Mesenchymal stem cell (in vitro differentiated cells and primary cell): ENCODE measurements at regions not wholly inside any gene's neighbourhood (a gene's known extent, or its start where the extent isn't known, plus 50 kb on each side); places are given as distances from the start of the nearest gene placed in this dataset.

Experiments used
- DNase-seq: peaks from one replicate; pipeline ENCODE4 v3.0.0-alpha.2; 2013
- H2AFZ ChIP-seq: one replicate; pipeline ENCODE4 v1.6.1; 2013; ENCODE audit warnings: low read depth, mild to moderate bottlenecking, control low read depth, inconsistent platforms, low read length, moderate library complexity
- H2AK5ac ChIP-seq: 2 replicates; pipeline ENCODE4 v1.6.1; 2013; ENCODE audit warnings: low read length, moderate library complexity, mild to moderate bottlenecking, inconsistent platforms; ENCODE audit not compliant: severe bottlenecking
- H2BK120ac ChIP-seq: one replicate; pipeline ENCODE4 v1.6.1; 2013; ENCODE audit warnings: low read depth, mild to moderate bottlenecking, inconsistent platforms, low read length, moderate library complexity
- H2BK12ac ChIP-seq, 2 experiments: one replicate each; pipeline ENCODE4 v1.6.1; 2013; ENCODE audit warnings: inconsistent platforms in 2 of 2, low read length in 2 of 2, mild to moderate bottlenecking in 2 of 2, moderate library complexity in 2 of 2, control low read depth in 1 of 2
- H2BK15ac ChIP-seq: one replicate; pipeline ENCODE4 v1.6.1; 2013; ENCODE audit warnings: mild to moderate bottlenecking, low read depth, inconsistent platforms; ENCODE audit not compliant: poor library complexity, severe bottlenecking
- H2BK5ac ChIP-seq: 2 replicates; pipeline ENCODE4 v1.6.1; 2013; ENCODE audit warnings: low read depth, mild to moderate bottlenecking, low read length, control low read depth, inconsistent platforms; ENCODE audit not compliant: poor library complexity, severe bottlenecking
- H3K14ac ChIP-seq, 2 experiments: one replicate each; pipeline ENCODE4 v1.6.1; 2013; ENCODE audit warnings: inconsistent platforms in 2 of 2, low read length in 2 of 2, control low read depth in 1 of 2, mild to moderate bottlenecking in 1 of 2, moderate library complexity in 1 of 2
- H3K18ac ChIP-seq, 2 experiments: one replicate each; pipeline ENCODE4 v1.6.1; 2013; ENCODE audit warnings: inconsistent platforms in 2 of 2, low read length in 2 of 2, control low read depth in 1 of 2, low read depth in 1 of 2, mild to moderate bottlenecking in 1 of 2
- H3K23ac ChIP-seq, 2 experiments: one replicate each; pipeline ENCODE4 v1.6.1; 2013; ENCODE audit warnings: inconsistent platforms in 2 of 2, low read length in 2 of 2, mild to moderate bottlenecking in 2 of 2, moderate library complexity in 2 of 2, control low read depth in 1 of 2
- H3K27ac ChIP-seq: 2 replicates; pipeline ENCODE4 v1.5.1; 2013; ENCODE audit warnings: mild to moderate bottlenecking, moderate library complexity, low read length, control low read depth, inconsistent platforms; ENCODE audit not compliant: poor library complexity, severe bottlenecking
- H3K27me3 ChIP-seq, 2 experiments: 2 replicates each; pipeline versions ENCODE4 v1.6.1 to v1.7.0; 2013; ENCODE audit warnings: low read length in 2 of 2, mild to moderate bottlenecking in 2 of 2, moderate library complexity in 2 of 2, control low read depth in 1 of 2, inconsistent platforms in 1 of 2; ENCODE audit not compliant: control insufficient read depth in 1 of 2, insufficient read depth in 1 of 2
- H3K36me3 ChIP-seq, 2 experiments: 2 replicates each; pipeline versions ENCODE4 v1.6.1 to v1.7.0; 2013; ENCODE audit warnings: low read length in 2 of 2, control low read depth in 1 of 2, inconsistent platforms in 1 of 2, low read depth in 1 of 2, mild to moderate bottlenecking in 1 of 2; ENCODE audit not compliant: insufficient read depth in 2 of 2, control insufficient read depth in 1 of 2
- H3K4ac ChIP-seq, 2 experiments: one replicate each; pipeline ENCODE4 v1.6.1; 2013; ENCODE audit warnings: inconsistent platforms in 2 of 2, low read length in 2 of 2, mild to moderate bottlenecking in 2 of 2, moderate library complexity in 2 of 2, control low read depth in 1 of 2, low read depth in 1 of 2
- H3K4me1 ChIP-seq: 2 replicates; pipeline ENCODE4 v1.6.1; 2013; ENCODE audit warnings: low read depth, low read length, control low read depth; ENCODE audit not compliant: control insufficient read depth, insufficient read depth
- H3K4me2 ChIP-seq: 2 replicates; pipeline ENCODE4 v1.6.1; 2013; ENCODE audit warnings: low read length, mild to moderate bottlenecking, inconsistent platforms; ENCODE audit not compliant: poor library complexity, severe bottlenecking
- H3K4me3 ChIP-seq, 2 experiments: 2 replicates each; pipeline versions ENCODE4 v1.5.1 to v1.7.0; 2013; ENCODE audit warnings: low read length in 2 of 2, mild to moderate bottlenecking in 2 of 2, control low read depth in 1 of 2, low read depth in 1 of 2; ENCODE audit not compliant: insufficient read depth in 1 of 2
- H3K79me1 ChIP-seq: replicated peaks from 2 replicates; pipeline ENCODE4 v1.6.1; 2013; ENCODE audit warnings: mild to moderate bottlenecking, control low read depth, low read length, inconsistent platforms; ENCODE audit not compliant: poor library complexity, severe bottlenecking
- H3K9ac ChIP-seq: 2 replicates; pipeline ENCODE4 v1.7.0; 2013; ENCODE audit warnings: mild to moderate bottlenecking, low read length, moderate library complexity
- H3K9me3 ChIP-seq: 2 replicates; pipeline ENCODE4 v1.7.0; 2013; ENCODE audit warnings: mild to moderate bottlenecking, low read length; ENCODE audit not compliant: control insufficient read depth
- H4K8ac ChIP-seq: one replicate; pipeline ENCODE4 v1.6.1; 2013; ENCODE audit warnings: inconsistent platforms, mild to moderate bottlenecking, low read length, moderate library complexity
- H4K91ac ChIP-seq: one replicate; pipeline ENCODE4 v1.6.1; 2013; ENCODE audit warnings: mild to moderate bottlenecking, low read length, inconsistent platforms
- WGBS: methylation state at CpG from one replicate; pipeline ENCODE4 v1.1.7; 2013; ENCODE audit warnings: mixed read lengths; 5-methylcytosine and 5-hydroxymethylcytosine counted together

GRCh38 chr13:68644611-68645010 is 1414.5 kb upstream of the PCDH9 start:
- no peaks in the 10 kb centered on the region for H3K4me1 ChIP-seq
- no peak overlapping the region for H3K18ac ChIP-seq
- H4K91ac ChIP-seq = no peak overlapping the region
- H3K27ac ChIP-seq = no peak overlapping the region
- H4K8ac ChIP-seq = no peak overlapping the region
- no peak overlapping the region for H2AFZ ChIP-seq
- no peaks in the 10 kb centered on the region for H3K36me3 ChIP-seq
- H3K9ac ChIP-seq = no peak overlapping the region
- no peak overlapping the region for H3K4me3 ChIP-seq
- no peak overlapping the region for H2BK12ac ChIP-seq
- no peak overlapping the region for H2AK5ac ChIP-seq
- WGBS = 79% methylated on average over 4 of the region's 6 CpGs
- H3K4ac ChIP-seq = no peak overlapping the region
- H3K79me1 ChIP-seq = no peaks in the 10 kb centered on the region
- no peak overlapping the region for H2BK15ac ChIP-seq
- H3K23ac ChIP-seq = no peak overlapping the region
- no peak for DNase-seq
- H3K27me3 ChIP-seq = no peaks in the 10 kb centered on the region
- no peak overlapping the region for H3K4me2 ChIP-seq
- H3K14ac ChIP-seq = no peak overlapping the region
- H3K9me3 ChIP-seq = no peaks in the 10 kb centered on the region
- H2BK120ac ChIP-seq = no peak overlapping the region
- no peak overlapping the region for H2BK5ac ChIP-seq

GRCh38 chr13:68636784-68637183 is 1406.6 kb upstream of the PCDH9 start:
- H2BK120ac ChIP-seq = no peak overlapping the region
- no peak overlapping the region for H2BK15ac ChIP-seq
- no peaks in the 10 kb centered on the region for H3K27me3 ChIP-seq
- no peak overlapping the region for H2AFZ ChIP-seq
- no peak overlapping the region for H4K91ac ChIP-seq
- no peak overlapping the region for H3K4me3 ChIP-seq
- H3K4me1 ChIP-seq = no peaks in the 10 kb centered on the region
- no peak overlapping the region for H4K8ac ChIP-seq
- WGBS = 42% methylated on average over 1 of the region's 1 CpG
- DNase-seq = no peak
- H3K79me1 ChIP-seq = no peaks in the 10 kb centered on the region
- no peak overlapping the region for H3K18ac ChIP-seq
- H2BK12ac ChIP-seq = no peak overlapping the region
- no peak overlapping the region for H3K27ac ChIP-seq
- H3K14ac ChIP-seq = no peak overlapping the region
- H3K4me2 ChIP-seq = no peak overlapping the region
- no peak overlapping the region for H3K23ac ChIP-seq
- no peak overlapping the region for H3K9ac ChIP-seq
- no peaks in the 10 kb centered on the region for H3K9me3 ChIP-seq
- H2BK5ac ChIP-seq = no peak overlapping the region
- no peaks in the 10 kb centered on the region for H3K36me3 ChIP-seq
- H3K4ac ChIP-seq = no peak overlapping the region
- no peak overlapping the region for H2AK5ac ChIP-seq

- no peak overlapping the region for H3K14ac ChIP-seq
- H3K4me1 ChIP-seq = no peaks in the 10 kb centered on the region
- peaks cover 2% of the 10 kb centered on the region for H3K9me3 ChIP-seq
- H3K9ac ChIP-seq = no peak overlapping the region
- H3K4me3 ChIP-seq = no peak overlapping the region
- no peak overlapping the region for H2AK5ac ChIP-seq
- H2BK12ac ChIP-seq = no peak overlapping the region
- no peak overlapping the region for H2AFZ ChIP-seq
- H2BK5ac ChIP-seq = no peak overlapping the region
- H3K4ac ChIP-seq = no peak overlapping the region
- H3K23ac ChIP-seq = no peak overlapping the region
- H2BK15ac ChIP-seq = no peak overlapping the region
- no peaks in the 10 kb centered on the region for H3K79me1 ChIP-seq
- no peak overlapping the region for H4K91ac ChIP-seq
- H3K36me3 ChIP-seq = no peaks in the 10 kb centered on the region
- no peaks in the 10 kb centered on the region for H3K27me3 ChIP-seq
- no peak overlapping the region for H3K27ac ChIP-seq
- DNase-seq = no peak
- H3K18ac ChIP-seq = no peak overlapping the region
- no peak overlapping the region for H3K4me2 ChIP-seq
- H4K8ac ChIP-seq = no peak overlapping the region
- no peak overlapping the region for H2BK120ac ChIP-seq
These were observed 1398.9 kb upstream of the PCDH9 start for GRCh38 chr13:68628994-68629393.

- Histone ChIP-seq H3K9me3 (peaks cover 2% of the 10 kb centered on the region), H3K4ac (no peak overlapping the region), H4K8ac (no peak overlapping the region), H3K4me2 (no peak overlapping the region), H3K9ac (no peak overlapping the region), H3K27me3 (no peaks in the 10 kb centered on the region), H3K18ac (no peak overlapping the region), H2BK12ac (no peak overlapping the region), H2AK5ac (no peak overlapping the region), H3K4me3 (no peak overlapping the region), H3K23ac (no peak overlapping the region), H2BK5ac (no peak overlapping the region), H3K36me3 (no peaks in the 10 kb centered on the region), H2BK15ac (no peak overlapping the region), H3K14ac (no peak overlapping the region), H4K91ac (no peak overlapping the region), H2AFZ (no peak overlapping the region), H3K4me1 (no peaks in the 10 kb centered on the region), H3K27ac (no peak overlapping the region), H3K79me1 (no peaks in the 10 kb centered on the region), H2BK120ac (no peak overlapping the region)
- WGBS = no CpG with 5 or more reads among the region's 3 CpGs
- no peak for DNase-seq
These were observed 1397.2 kb upstream of the PCDH9 start for GRCh38 chr13:68627379-68627778.
